ENCODE measurements at regions not wholly inside any gene's neighbourhood (a gene's known extent, or its start where the extent isn't known, plus 50 kb on each side); places are given as distances from the start of the nearest gene placed in this dataset.

- FAIRE-seq (peak; percentile 67), DNase-seq (ENCODE audit: insufficient read length) (no peak)
- no peak for TF ChIP-seq POLR2AphosphoS5 (IDR thresholded peaks at IDR 0.05; ENCODE audit: low read depth, low read length)
Observed at GRCh38 chr10:43965033-43965917, 316.6 kb upstream of the ZNF32 start.

DNA sequence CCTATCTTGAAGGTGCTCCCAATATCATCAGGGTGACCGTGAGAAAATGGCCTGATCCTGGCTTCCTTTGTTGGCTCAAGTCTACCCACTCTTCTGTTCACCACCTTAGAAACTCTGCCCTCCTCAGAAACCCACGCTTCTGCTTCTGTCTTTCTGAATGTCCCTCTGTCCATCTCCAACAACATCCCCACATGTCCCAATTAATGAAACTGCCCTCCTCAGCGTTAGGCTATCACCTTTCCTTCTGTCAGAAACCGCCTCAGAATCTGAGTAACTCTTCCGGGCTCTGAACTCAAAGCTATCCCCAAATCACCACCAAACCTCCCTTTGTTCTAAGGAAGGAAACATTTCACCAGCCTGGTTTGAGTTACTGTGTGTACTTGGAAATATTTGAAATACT is 315.8 kb upstream of the ZNF32 start:
- FAIRE-seq: peak; percentile 42
- no peak for TF ChIP-seq TAF1 (IDR thresholded peaks at IDR 0.05; ENCODE audit: borderline replicate concordance, low read depth, low read length)
- TF ChIP-seq POLR2A (IDR thresholded peaks at IDR 0.05; ENCODE audit: low read depth, low read length): no peak
- TF ChIP-seq POLR2AphosphoS5 (IDR thresholded peaks at IDR 0.05; ENCODE audit: low read depth, low read length): no peak
- no peak for DNase-seq (ENCODE audit: insufficient read length)

DNA sequence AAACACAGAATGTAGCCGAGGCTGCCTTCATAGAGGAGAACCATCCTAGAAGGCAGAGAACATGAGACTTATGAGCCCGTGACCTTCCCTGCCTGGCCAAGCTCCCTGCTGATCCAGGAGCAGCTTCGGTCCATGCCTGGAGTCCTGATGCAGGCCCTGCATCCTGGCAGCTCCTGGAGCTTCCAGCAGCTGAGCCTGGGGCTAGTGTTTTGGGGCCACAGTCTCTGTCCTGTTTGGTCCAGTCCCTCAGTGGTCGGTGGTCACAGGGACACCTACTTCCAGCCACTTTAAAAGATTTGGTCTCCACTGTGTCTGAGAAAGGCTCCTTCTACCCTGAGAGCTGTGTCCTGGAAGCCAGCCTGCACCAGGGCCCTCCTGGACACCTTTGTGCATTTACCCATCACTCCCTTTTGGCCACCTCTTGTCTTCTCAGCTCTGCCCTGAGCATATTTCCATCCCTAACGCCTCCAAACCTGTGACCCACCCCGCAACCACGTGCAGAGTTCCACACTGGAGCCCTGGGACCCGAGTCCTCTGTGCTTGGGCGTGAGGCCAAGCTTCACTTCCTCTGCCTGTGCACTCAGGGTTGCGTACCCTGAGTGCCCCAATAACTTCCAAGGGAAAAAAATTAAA is 315.2 kb upstream of the ZNF32 start:
- no peak for FAIRE-seq
- TF ChIP-seq TAF1 (IDR thresholded peaks at IDR 0.05; ENCODE audit: borderline replicate concordance, low read depth, low read length) (no peak), POLR2A (IDR thresholded peaks at IDR 0.05; ENCODE audit: low read depth, low read length) (no peak), POLR2AphosphoS5 (IDR thresholded peaks at IDR 0.05; ENCODE audit: low read depth, low read length) (no peak)
- DNase-seq (ENCODE audit: insufficient read length): no peak

GRCh38 chr10:43963379-43963778 is 314.7 kb upstream of the ZNF32 start:
- no peak for DNase-seq (ENCODE audit: insufficient read length)
- no peak for TF ChIP-seq TAF1 (IDR thresholded peaks at IDR 0.05; ENCODE audit: borderline replicate concordance, low read depth, low read length)
- no peak for TF ChIP-seq POLR2A (IDR thresholded peaks at IDR 0.05; ENCODE audit: low read depth, low read length)
- TF ChIP-seq POLR2AphosphoS5 (IDR thresholded peaks at IDR 0.05; ENCODE audit: low read depth, low read length): no peak
- no peak for FAIRE-seq

GRCh38 chr10:43962346-43963191 is 313.9 kb upstream of the ZNF32 start:
- TF ChIP-seq POLR2A (IDR thresholded peaks at IDR 0.05; ENCODE audit: low read depth, low read length): no peak
- no peak for TF ChIP-seq TAF1 (IDR thresholded peaks at IDR 0.05; ENCODE audit: borderline replicate concordance, low read depth, low read length)
- FAIRE-seq (no peak), DNase-seq (ENCODE audit: insufficient read length) (no peak)

GRCh38 chr10:43961523-43962345 is 313.1 kb upstream of the ZNF32 start:
- no peak for DNase-seq (ENCODE audit: insufficient read length)
- no peak for TF ChIP-seq POLR2A (IDR thresholded peaks at IDR 0.05; ENCODE audit: low read depth, low read length)
- TF ChIP-seq POLR2AphosphoS5 (IDR thresholded peaks at IDR 0.05; ENCODE audit: low read depth, low read length): no peak
- no peak for TF ChIP-seq TAF1 (IDR thresholded peaks at IDR 0.05; ENCODE audit: borderline replicate concordance, low read depth, low read length)
- no peak for FAIRE-seq

DNA sequence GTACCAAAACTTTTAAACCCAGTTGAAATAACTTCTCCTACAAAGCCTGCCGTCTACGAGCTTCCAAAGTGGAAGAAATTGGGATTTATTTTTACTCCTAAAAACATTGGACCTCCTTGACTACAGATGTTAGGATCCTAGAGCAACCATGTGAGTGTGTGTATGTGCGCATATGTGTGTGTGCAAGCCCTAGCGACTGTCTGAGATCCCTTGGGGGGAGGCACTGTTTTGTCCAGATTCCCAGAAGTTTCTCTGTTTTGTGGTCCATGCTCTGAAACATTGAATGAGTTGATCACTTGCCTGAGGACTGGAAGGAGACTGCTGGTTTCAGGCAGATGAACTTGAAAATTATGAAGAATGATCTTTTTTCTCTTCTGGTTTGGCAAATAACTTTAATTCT is 312.3 kb upstream of the ZNF32 start:
- no peak for FAIRE-seq
- no peak for DNase-seq (ENCODE audit: insufficient read length)
- TF ChIP-seq POLR2AphosphoS5 (IDR thresholded peaks at IDR 0.05; ENCODE audit: low read depth, low read length) (no peak), TAF1 (IDR thresholded peaks at IDR 0.05; ENCODE audit: borderline replicate concordance, low read depth, low read length) (no peak), POLR2A (IDR thresholded peaks at IDR 0.05; ENCODE audit: low read depth, low read length) (no peak)

GRCh38 chr10:43960477-43960876 is 311.8 kb upstream of the ZNF32 start:
- FAIRE-seq (no peak), DNase-seq (ENCODE audit: insufficient read length) (no peak)
- no peak for TF ChIP-seq POLR2AphosphoS5 (IDR thresholded peaks at IDR 0.05; ENCODE audit: low read depth, low read length)
- TF ChIP-seq TAF1 (IDR thresholded peaks at IDR 0.05; ENCODE audit: borderline replicate concordance, low read depth, low read length): no peak
- TF ChIP-seq POLR2A (IDR thresholded peaks at IDR 0.05; ENCODE audit: low read depth, low read length): no peak

- DNase-seq (ENCODE audit: insufficient read length): no peak
- no peak for FAIRE-seq
- TF ChIP-seq TAF1 (IDR thresholded peaks at IDR 0.05; ENCODE audit: borderline replicate concordance, low read depth, low read length) (no peak), POLR2AphosphoS5 (IDR thresholded peaks at IDR 0.05; ENCODE audit: low read depth, low read length) (no peak), POLR2A (IDR thresholded peaks at IDR 0.05; ENCODE audit: low read depth, low read length) (no peak)
Observed at GRCh38 chr10:43960135-43960415, 311.4 kb upstream of the ZNF32 start.

DNA sequence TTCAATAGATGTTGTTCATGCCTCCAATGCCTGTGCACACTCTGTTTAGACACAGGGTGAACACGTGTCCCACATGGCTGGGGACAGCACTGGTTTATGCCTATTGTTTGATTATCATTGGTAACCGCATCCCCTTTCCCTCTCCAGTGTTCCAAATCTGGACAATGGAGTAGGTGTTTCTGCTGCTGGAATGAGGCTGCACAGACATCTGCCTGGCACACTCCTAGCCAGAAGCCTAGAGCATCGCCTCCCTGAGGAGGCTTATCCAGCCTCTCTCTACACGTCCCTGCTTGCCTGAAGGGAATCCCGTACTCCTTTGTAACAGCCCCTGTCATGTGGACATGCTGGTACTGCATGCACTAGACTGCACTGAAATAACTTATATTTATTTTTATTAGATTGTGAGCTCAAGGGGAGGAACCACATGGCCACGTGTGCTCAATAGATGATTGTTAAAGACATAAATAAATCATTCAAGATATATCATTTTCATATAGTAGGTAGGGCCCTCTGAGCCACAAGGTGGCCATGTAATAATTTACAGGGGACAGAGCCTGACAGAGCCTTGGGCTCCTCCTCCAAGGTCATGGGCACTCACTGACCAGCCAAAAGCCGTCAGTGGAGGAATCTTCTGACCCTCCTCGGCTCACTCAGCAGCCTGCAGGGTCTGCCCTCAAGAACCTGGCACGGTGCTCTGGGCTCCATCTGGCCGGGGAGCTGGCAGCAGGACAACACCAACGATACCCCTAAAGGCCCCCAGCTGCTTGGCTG is 310.9 kb upstream of the ZNF32 start:
- FAIRE-seq (no peak), DNase-seq (ENCODE audit: insufficient read length) (no peak)
- TF ChIP-seq POLR2AphosphoS5 (IDR thresholded peaks at IDR 0.05; ENCODE audit: low read depth, low read length) (no peak), POLR2A (IDR thresholded peaks at IDR 0.05; ENCODE audit: low read depth, low read length) (no peak)

Data from GM12892 (cell line).